HCT116 (cell line): ENCODE measurements at regions not wholly inside any gene's neighbourhood (a gene's known extent, or its start where the extent isn't known, plus 50 kb on each side); places are given as distances from the start of the nearest gene placed in this dataset.

Source experiments
- CBX3 ChIP-seq: IDR thresholded peaks from 2 replicates; pipeline ENCODE4 v1.6.1; 2012; ENCODE audit warnings: low read depth
- CEBPB ChIP-seq: IDR thresholded peaks from 2 replicates; pipeline ENCODE4 v1.6.1; 2012; ENCODE audit warnings: low read depth
- CTCF ChIP-seq, 3 experiments: fragments of 200-600 bp in 1 of 3; sonication (generic) in 1 of 3; IDR thresholded peaks in 2 of 3; conservative IDR thresholded peaks in 1 of 3; 2 replicates each; pipeline ENCODE4 v1.5.1; 2012 to 2017; ENCODE audit warnings: low read depth in 2 of 3, low read length in 2 of 3, antibody characterized with exemption in 1 of 3, borderline replicate concordance in 1 of 3, control low read depth in 1 of 3, mild to moderate bottlenecking in 1 of 3, mixed read lengths in 1 of 3, mixed run types in 1 of 3, moderate library complexity in 1 of 3; ENCODE audit not compliant: insufficient read depth in 1 of 3
- EZH2 ChIP-seq: fragments of 200-600 bp; sonication (generic); IDR thresholded peaks from 2 replicates; pipeline ENCODE4 v1.6.1; 2017; ENCODE audit warnings: antibody characterized with exemption, mixed run types
- JUND ChIP-seq: IDR thresholded peaks from 2 replicates; pipeline ENCODE4 v1.6.1; 2012
- POLR2A ChIP-seq: IDR thresholded peaks from 2 replicates; pipeline ENCODE4 v1.7.0; 2011; ENCODE audit warnings: borderline replicate concordance; ENCODE audit not compliant: insufficient read depth, insufficient read length; ENCODE audit errors: extremely low read depth
- POLR2AphosphoS5 ChIP-seq: IDR thresholded peaks from 2 replicates; pipeline ENCODE4 v1.6.1; 2011; ENCODE audit warnings: mild to moderate bottlenecking, low read depth, low read length, moderate library complexity
- RAD21 ChIP-seq: IDR thresholded peaks from 2 replicates; pipeline ENCODE4 v1.6.1; 2012; ENCODE audit warnings: low read depth, mild to moderate bottlenecking
- SP1 ChIP-seq: IDR thresholded peaks from 2 replicates; pipeline ENCODE4 v1.6.1; 2012; ENCODE audit warnings: low read depth
- SRF ChIP-seq: IDR thresholded peaks from 2 replicates; pipeline ENCODE4 v1.6.1; 2012; ENCODE audit warnings: low read depth
- ZFX ChIP-seq: fragments of 450-650 bp; IDR thresholded peaks from 2 replicates; pipeline ENCODE4 v1.6.1; 2017
- ZNF274 ChIP-seq: fragments of 200-500 bp; sonication (Bioruptor generic); IDR thresholded peaks from 2 replicates; pipeline ENCODE4 v1.6.1; 2014; ENCODE audit warnings: mild to moderate bottlenecking, low read depth, low read length, inconsistent platforms
- TF ChIP-seq, protein P1 (sequence below): IDR thresholded peaks from 2 replicates; pipeline ENCODE4 v1.6.1; 2012

GRCh38 chr4:120263618-120264017, 197.0 kb upstream of the MAD2L1 start:
- TF ChIP-seq CBX3 (no peak), ZFX (no peak), POLR2A (no peak), CTCF (IDR thresholded peaks at IDR 0.05 in 2 of 3, conservative IDR thresholded peaks at IDR 0.05 in 1 of 3; ENCODE audit: borderline replicate concordance in 1 of 3, insufficient read depth in 1 of 3, low read depth in 2 of 3, low read length in 2 of 3) (no peak), JUND (no peak), EZH2 (no peak), ZNF274 (no peak), SRF (no peak), SP1 (no peak), CEBPB (no peak), POLR2AphosphoS5 (no peak), RAD21 (no peak)
- TF ChIP-seq, protein P1, sequence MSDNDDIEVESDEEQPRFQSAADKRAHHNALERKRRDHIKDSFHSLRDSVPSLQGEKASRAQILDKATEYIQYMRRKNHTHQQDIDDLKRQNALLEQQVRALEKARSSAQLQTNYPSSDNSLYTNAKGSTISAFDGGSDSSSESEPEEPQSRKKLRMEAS: no peak
